Loucy (cell line): ENCODE measurements at regions not wholly inside any gene's neighbourhood (a gene's known extent, or its start where the extent isn't known, plus 50 kb on each side); places are given as distances from the start of the nearest gene placed in this dataset.

ENCODE experiments used
- H2AFZ ChIP-seq: fragments of 200-600 bp; sonication (generic); 2 replicates; pipeline ENCODE4 v1.6.0; 2016; ENCODE audit warnings: antibody characterized with exemption, mild to moderate bottlenecking, low read length, moderate library complexity
- H3F3A ChIP-seq: fragments of 200-600 bp; 2 replicates; pipeline ENCODE4 v1.6.0; 2016; ENCODE audit warnings: antibody characterized with exemption, low read depth, mild to moderate bottlenecking
- H3K27me3 ChIP-seq: fragments of 200-600 bp; sonication (generic); 2 replicates; pipeline ENCODE4 v1.6.1; 2014; ENCODE audit warnings: low read length, mild to moderate bottlenecking; ENCODE audit not compliant: insufficient read depth, poor library complexity, severe bottlenecking
- H3K36me3 ChIP-seq: fragments of 200-600 bp; sonication (generic); 2 replicates; pipeline ENCODE4 v1.6.1; 2016; ENCODE audit warnings: low read length; ENCODE audit not compliant: insufficient read depth
- H3K4me1 ChIP-seq: fragments of 200-600 bp; sonication (generic); 2 replicates; pipeline ENCODE4 v1.5.1; 2014; ENCODE audit warnings: low read length, mild to moderate bottlenecking; ENCODE audit not compliant: insufficient read depth, poor library complexity, severe bottlenecking
- H3K4me2 ChIP-seq: fragments of 200-600 bp; sonication (generic); 2 replicates; pipeline ENCODE4 v1.6.0; 2014; ENCODE audit warnings: antibody characterized with exemption, low read length, low read depth, mild to moderate bottlenecking; ENCODE audit not compliant: poor library complexity, severe bottlenecking
- H3K4me3 ChIP-seq: fragments of 200-600 bp; sonication (generic); 2 replicates; pipeline ENCODE4 v1.5.1; 2014; ENCODE audit warnings: low read length, mild to moderate bottlenecking, mixed read lengths; ENCODE audit not compliant: poor library complexity, severe bottlenecking
- H3K79me2 ChIP-seq: fragments of 200-600 bp; sonication (generic); 2 replicates; pipeline ENCODE4 v1.6.1; 2014; ENCODE audit warnings: low read length; ENCODE audit not compliant: insufficient read depth
- H3K9ac ChIP-seq: fragments of 200-600 bp; sonication (generic); 2 replicates; pipeline ENCODE4 v1.6.0; 2014; ENCODE audit warnings: mild to moderate bottlenecking, low read depth, low read length, moderate library complexity; ENCODE audit not compliant: poor library complexity, severe bottlenecking
- H3K9me2 ChIP-seq: fragments of 200-600 bp; sonication (generic); replicated peaks from 2 replicates; pipeline ENCODE4 v1.6.1; 2016; ENCODE audit warnings: low read depth, low read length, mixed read lengths
- H3K9me3 ChIP-seq: fragments of 200-600 bp; sonication (generic); 2 replicates; pipeline ENCODE4 v1.6.1; 2014; ENCODE audit warnings: mild to moderate bottlenecking, antibody characterized with exemption, low read length, low read depth; ENCODE audit not compliant: insufficient read depth
- H4K20me1 ChIP-seq: fragments of 200-600 bp; sonication (generic); 2 replicates; pipeline ENCODE4 v1.6.0; 2014; ENCODE audit warnings: antibody characterized with exemption, low read length, mild to moderate bottlenecking; ENCODE audit not compliant: insufficient read depth, poor library complexity, severe bottlenecking
- CTCF ChIP-seq: fragments of 200-600 bp; sonication (generic); conservative IDR thresholded peaks from 2 replicates; pipeline ENCODE4 v1.5.1; 2014; ENCODE audit warnings: mild to moderate bottlenecking, antibody characterized with exemption, low read length
- EZH2phosphoT487 ChIP-seq: fragments of 200-600 bp; IDR thresholded peaks from 2 replicates; pipeline ENCODE4 v1.6.1; 2018; ENCODE audit warnings: antibody characterized with exemption, mild to moderate bottlenecking, moderate library complexity, borderline replicate concordance

DNA sequence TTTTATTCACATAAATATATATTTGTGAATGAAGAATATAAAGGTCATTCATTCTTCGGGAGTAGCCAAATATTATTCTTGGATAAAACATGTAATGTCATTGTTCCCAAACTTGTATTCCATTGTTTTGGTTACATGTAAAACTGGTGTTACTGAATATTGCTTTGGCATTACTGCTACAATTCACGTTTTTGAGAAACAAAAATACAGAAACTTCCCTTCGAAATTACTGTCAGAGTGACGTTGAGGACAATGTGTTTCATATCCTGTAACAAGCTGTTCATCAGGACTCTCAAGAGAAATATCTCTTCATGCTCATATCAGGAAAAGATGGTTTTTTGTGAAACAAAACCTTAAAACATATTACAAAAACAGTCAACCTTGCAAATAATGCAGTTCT lies 258.9 kb upstream of the DDX53 start:
- Histone ChIP-seq H3K4me2 (no peak overlapping the region), H3K4me1 (no peaks in the 10 kb centered on the region), H3K4me3 (no peak overlapping the region), H3F3A (no peaks in the 10 kb centered on the region), H2AFZ (no peak overlapping the region), H3K36me3 (no peaks in the 10 kb centered on the region), H3K9me2 (no peaks in the 10 kb centered on the region), H4K20me1 (no peaks in the 10 kb centered on the region), H3K9ac (no peak overlapping the region), H3K27me3 (no peaks in the 10 kb centered on the region), H3K9me3 (no peaks in the 10 kb centered on the region), H3K79me2 (no peaks in the 10 kb centered on the region)
- TF ChIP-seq CTCF (no peak), EZH2phosphoT487 (no peak)

GRCh38 chrX:22742174-22742573 lies 257.6 kb upstream of the DDX53 start:
- Histone ChIP-seq H3K9me2 (no peaks in the 10 kb centered on the region), H3K79me2 (no peaks in the 10 kb centered on the region), H3F3A (no peaks in the 10 kb centered on the region), H3K27me3 (no peaks in the 10 kb centered on the region), H3K4me1 (no peaks in the 10 kb centered on the region), H4K20me1 (no peaks in the 10 kb centered on the region), H3K9me3 (no peaks in the 10 kb centered on the region), H2AFZ (no peak overlapping the region), H3K9ac (no peak overlapping the region), H3K4me3 (no peak overlapping the region), H3K4me2 (no peak overlapping the region), H3K36me3 (no peaks in the 10 kb centered on the region)
- TF ChIP-seq EZH2phosphoT487 (no peak), CTCF (no peak)

GRCh38 chrX:22746081-22746480 lies 253.7 kb upstream of the DDX53 start:
- H3K4me2 ChIP-seq, result no peak overlapping the region
- no peaks in the 10 kb centered on the region for H3K79me2 ChIP-seq
- H3K4me1 ChIP-seq, result no peaks in the 10 kb centered on the region
- no peaks in the 10 kb centered on the region for H3K9me2 ChIP-seq
- TF ChIP-seq EZH2phosphoT487, result no peak
- no peak for TF ChIP-seq CTCF
- no peak overlapping the region for H2AFZ ChIP-seq
- H3K9me3 ChIP-seq, result no peaks in the 10 kb centered on the region
- no peaks in the 10 kb centered on the region for H3K27me3 ChIP-seq
- H3F3A ChIP-seq, result no peaks in the 10 kb centered on the region
- H4K20me1 ChIP-seq, result no peaks in the 10 kb centered on the region
- H3K4me3 ChIP-seq, result no peak overlapping the region
- no peak overlapping the region for H3K9ac ChIP-seq
- H3K36me3 ChIP-seq, result no peaks in the 10 kb centered on the region
